ENCODE measurements at regions not wholly inside any gene's neighbourhood (a gene's known extent, or its start where the extent isn't known, plus 50 kb on each side); places are given as distances from the start of the nearest gene placed in this dataset.

DNA sequence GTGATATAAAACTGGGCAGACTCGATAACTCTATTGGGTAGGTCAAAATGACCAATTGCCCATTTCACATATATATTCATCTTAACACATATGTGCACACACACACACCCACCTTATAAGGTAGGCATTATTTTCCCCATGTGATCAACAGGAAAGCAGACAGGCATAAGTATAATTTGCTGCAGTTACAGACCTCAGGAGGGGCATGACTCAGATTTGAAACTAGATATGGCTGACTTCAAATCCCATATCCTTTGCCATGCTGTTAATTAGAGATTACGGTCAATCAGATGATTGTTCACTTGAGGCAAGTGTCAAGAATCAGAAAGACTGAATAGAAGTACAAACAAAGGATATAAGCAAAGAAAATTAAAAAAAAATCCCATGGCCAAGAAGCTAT, 910.6 kb downstream of the NTRK3 start:
- no peak for DNase-seq

DNA sequence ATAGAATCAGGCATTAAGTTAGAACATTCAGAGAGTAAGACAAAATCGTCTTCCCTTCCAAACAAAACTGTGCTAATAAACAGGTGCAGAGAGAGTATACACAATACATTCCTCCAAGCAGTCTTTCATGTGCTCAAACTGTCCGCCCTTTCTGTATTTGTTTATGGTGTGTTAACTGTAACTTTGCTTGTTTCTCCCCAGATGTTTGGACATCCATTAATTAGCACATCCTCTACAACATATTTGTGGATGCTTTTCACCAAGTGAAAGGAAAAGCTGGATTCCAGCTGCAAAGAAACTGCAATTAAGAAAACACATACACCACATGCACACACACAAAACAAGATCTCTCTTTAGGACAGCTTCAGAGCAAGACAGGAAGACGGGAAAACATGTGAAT, 912.6 kb downstream of the NTRK3 start:
- DNase-seq = no peak

DNA sequence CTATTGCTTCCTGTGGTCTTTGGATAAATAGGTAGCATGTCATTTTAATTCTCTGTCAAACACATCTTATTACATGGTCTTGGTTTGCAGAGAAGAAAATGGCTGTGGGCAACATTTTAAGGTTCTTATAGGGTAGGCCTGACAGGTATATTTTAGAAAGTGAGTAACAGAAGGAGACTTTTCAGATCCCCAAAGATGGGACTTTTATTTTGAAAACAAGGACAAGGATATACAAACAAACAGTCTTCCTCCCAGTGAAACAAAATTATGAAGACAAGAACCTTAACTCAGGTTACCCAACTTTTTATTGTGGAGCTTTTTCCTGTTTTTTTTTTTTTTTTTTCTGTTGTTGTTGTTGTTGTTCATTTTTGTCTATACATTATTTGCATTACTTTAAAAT, 916.2 kb downstream of the NTRK3 start:
- no peak for DNase-seq

DNA sequence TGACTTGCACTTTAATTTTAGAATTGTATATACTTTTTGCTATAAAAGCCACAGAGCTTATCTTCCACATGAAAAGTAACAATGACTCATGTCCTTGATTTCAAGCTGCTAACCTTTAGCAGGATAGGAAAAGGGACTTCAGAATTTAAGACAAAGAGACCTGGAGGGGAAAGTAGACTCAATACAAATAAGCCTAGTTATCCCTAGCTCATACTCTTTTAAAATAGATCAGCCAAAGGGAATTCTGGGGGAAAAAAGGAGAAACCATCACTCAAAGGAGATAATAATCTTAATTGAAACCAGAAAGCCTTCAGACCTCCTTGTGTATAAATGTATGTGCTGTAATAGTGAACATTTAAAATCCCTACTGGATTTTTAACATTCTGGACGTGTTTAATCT, 930.3 kb downstream of the NTRK3 start:
- no peak for DNase-seq

DNA sequence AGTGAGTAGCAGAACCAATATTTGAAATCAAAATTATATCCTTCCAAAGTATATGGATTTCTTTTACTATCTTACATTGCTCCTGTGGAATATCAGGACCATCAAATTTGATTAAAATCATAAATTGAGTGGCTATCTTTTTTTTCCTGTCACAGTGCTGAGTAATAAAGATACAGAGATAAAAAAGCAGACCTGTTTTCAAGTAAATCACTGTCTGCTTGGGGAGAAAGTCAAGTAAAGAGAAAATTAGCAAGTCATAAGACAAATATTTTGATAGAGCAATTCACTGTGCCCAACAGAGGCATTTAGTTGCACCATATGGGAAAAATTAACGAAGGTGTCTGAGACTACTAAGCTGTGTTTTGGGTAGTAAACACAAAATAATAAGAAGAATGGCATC, 933.7 kb downstream of the NTRK3 start:
- no peak for DNase-seq

DNA sequence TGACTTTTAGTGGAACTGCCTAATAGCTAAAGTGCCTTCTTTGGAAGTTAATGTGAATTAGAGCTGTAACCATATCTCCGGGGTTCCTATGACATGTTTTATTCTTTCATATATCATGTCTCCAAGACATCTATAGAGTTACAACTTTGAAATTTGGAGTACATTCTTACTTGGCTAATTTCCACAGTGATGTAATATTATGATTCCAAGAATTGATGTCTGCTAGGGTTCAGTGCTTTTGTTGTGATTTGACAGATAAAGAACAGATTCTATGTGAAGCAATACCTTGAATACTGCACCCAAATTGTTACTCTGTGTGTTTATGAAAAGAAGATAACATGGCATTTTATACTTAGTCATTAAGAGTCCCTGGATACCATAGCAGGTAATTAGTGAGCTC, 934.3 kb downstream of the NTRK3 start:
- no peak for DNase-seq

DNA sequence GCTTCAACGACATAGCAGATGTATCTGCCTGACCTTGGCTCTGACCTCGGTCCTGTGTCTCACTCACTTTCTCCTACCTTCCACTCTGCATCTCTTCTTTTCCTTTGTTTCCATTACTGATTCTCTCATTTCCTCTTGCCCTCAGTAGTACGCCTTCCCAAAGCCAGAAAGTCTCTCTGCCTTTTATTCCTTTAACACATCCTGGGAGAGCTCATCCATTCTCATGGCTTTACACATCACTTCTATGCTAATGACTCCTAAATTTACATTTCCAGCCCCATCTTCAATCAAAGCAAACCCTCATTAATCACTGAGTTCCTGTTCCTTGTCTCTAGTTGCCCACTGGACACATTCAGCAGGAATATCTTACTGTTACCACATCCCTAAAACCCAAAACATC, 938.6 kb downstream of the NTRK3 start:
- DNase-seq = no peak

DNA sequence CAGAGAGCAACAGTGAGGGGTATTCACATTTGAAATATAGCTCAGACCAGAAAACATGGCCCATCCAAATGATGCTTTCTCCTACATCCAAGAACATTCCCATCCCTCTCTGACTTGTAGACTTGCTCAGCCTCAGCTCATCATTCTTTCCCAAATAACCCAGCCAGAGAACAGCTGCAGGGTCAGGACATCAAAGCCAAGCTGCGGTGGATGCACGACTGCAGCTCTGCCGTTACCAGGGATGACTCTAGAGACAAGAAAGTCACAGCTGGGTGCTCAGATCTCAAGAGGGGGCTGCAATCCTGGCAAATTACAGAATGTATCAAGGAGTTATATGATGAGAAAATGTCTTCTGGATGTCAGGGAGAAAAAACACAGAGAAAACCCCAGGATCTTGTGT, 944.3 kb downstream of the NTRK3 start:
- no peak for DNase-seq

DNA sequence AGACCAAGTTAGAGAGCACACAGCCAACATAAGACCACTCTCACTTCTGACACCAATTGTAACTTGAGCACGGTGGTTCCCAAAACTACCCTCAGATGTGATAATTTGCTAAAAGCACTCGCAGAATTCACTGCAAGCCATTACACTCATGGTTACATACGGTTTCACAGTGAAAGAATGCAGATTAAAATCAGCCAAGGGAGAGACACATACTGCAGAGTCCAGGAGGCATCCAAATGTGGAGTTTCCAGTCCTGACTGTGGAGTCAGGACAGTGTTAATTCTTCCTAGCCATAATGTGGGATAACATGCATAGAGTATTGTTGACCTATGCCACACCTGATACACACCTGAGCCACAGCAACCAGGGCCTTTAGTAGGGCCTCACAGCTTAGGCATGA, 956.4 kb downstream of the NTRK3 start:
- no peak for DNase-seq

DNA sequence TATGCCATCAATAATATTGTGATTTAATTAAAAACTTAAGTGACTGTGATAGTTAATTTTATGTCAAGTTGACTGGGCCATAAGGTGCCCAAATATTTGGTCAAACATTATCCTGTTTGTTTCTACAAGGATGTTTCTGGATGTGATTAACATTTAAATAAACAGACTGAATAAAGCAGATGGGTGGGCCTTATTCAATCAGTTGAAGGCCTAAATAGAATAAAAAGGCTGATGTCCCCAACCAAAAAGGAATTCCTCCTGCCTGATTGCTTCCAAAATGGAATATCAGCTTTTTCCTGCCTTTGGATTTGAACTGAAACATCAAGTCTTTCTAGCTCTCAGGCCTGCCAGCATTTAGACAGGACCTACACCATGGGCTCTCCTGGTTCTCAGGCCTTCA, 961.7 kb downstream of the NTRK3 start:
- DNase-seq = no peak

DNA sequence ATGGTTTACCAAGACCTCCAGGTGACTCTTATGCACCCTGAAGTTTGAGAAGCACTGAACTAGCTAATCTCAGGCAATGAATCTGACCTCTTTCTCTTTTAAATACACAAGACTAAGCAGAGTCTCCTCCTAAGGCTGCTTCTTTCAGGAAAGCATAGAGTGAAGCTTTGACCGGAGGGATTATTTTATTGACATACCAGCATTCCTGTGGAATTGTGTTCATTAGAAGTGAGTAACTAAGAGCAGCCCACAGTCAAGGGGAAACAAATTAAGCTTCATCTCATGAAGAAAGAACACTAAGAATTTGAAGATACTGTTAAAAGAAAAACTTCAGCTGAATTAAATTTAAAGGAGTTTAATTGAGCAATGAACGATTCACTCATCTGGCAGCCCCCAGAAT, 963.5 kb downstream of the NTRK3 start:
- DNase-seq = no peak

DNA sequence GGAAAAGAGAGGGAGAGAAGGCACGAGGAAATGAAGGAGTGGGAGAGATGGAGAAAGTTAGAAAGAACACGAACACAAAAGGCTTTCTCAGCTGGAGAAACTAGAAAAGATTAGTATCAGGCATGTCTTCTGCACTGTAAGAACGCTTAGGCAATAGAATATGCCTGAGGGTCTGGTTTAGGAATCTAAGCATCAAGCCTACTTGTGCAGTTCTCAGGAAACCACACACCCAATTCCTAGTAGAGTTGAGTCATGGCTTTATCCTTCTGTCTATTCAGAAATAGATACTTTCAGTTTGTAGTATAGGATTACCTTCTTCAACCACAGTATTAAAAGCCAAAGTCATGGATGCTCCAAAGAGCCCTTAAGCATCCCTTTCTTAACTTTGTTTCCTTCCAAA, 969.4 kb downstream of the NTRK3 start:
- no peak for DNase-seq

DNA sequence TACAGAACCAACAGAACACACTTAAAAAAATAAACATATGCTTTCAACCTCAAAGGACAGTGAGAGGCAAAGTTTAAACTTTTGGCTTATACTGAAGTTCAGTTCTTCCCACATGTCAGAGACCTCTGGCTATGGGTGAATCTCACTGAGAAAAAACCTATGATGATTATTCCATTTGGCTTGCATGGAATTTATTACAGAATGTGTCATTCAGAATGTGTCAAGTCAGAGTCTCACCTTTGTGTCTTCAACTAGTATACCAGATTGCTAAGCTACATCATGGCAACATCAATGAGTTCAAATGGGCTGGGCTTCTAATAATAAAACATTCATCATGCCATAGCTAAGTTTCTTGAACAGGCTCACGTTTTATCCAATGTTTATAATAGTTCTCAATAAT, 987.0 kb downstream of the NTRK3 start:
- no peak for DNase-seq

DNA sequence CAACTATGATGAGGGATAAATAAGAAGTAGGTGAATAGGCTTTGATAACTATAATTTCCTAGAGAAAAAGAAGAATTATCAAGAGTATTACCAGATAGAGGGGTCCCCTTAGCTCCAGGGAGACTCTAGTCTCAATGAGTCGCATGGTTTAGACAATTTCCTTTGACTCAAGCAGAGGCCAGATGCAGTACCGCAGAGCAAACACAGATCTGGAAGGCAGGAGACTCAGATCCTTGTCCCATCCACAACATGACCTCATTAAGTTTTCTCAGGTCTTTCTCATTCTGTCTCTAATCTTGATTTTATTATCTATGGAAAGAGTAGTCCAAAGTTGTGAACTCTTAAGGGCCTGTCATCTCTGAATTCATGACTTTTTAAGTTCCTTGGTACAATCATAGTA, 987.9 kb downstream of the NTRK3 start:
- no peak for DNase-seq

DNA sequence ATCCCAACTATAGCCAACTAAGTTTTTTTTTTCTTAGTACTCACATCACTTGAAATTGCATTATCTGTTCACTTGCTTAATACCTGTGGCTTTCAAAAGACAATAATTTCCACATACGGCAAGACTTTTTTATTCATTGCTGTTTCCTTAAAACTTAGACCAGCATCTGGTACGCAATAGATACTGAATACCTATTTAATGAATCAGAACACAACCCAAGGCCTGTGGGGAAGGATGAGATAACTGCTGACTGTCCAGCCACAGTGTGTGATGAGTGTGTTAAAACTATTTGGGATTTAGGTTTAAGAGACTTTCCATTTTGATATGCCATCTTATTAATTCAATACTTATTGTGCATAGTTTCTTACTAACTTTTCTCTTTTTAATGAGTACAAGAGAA, 988.7 kb downstream of the NTRK3 start:
- no peak for DNase-seq

DNA sequence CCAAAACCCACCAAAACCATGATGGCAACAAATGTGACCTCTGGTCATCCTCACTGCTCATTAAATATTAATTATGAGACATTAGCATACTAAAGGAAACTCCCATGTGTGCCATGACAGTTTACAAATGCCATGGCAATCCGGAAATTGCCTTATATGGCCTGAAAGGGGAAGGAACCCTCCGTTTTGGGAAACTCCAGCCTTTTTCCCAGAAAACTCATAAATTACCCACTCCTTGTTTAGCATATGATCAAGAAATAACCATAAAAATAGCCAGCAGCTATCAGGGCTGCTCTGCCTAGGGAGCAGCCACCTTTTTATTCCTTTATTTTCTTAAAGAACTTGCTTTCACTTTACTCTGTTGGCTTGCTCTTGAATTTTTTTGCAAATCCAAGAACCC, 992.7 kb downstream of the NTRK3 start:
- DNase-seq = no peak

DNA sequence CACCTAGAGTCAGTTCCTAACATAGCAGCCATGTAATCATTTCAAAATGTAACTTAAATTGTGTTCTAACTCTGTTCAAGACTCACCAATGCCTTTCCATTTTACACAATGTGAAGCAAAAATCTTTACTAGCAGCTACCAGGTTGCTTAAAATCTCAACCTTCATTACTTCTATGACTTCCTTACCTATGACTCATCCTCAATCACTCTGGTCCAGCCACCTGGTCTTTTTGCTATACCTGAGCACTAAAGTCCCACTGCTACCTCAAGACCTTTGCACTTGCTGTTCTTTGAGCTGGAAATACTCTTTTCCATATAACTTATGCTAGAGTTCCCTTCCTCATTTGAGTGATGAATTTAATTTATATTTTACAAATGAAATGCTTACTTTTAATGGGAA, 993.2 kb downstream of the NTRK3 start:
- no peak for DNase-seq

DNA sequence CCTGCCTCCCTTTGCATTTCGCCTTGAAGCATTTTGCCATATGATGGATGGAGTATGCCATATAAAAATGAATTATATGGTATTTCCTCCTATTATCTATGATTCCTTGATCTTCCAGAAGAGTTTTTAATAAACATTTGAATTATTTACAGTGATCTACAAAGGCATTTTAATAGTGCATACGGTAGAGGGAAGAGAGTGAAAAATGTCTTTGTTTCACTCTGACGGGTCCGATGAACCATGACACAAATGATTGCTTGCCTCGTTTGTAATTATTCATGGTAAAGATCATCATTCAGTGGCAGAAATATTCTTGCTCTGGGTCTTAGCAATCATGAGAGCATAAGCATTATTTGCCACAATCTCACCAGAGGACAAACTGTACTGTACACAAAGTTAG, 1010.9 kb downstream of the NTRK3 start:
- no peak for DNase-seq

DNA sequence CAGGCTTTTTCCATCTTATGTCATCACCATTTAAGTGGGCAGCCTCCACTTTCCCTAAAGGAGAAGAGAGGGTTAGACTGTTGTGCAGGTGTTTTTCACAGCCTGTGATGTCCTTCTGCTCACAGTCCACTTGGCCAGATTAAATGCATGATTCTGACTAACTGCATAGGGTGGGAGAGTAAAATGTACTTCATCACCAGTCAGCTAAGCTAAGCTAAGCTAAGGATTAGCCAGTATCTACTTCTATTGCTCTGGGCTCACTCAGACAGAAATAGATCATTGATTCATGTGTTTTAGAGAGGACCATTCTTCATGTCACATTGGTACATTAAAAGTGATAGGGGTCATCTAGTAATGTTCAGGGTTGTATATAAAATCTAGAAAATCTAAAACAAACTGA, 1013.1 kb downstream of the NTRK3 start:
- no peak for DNase-seq

DNA sequence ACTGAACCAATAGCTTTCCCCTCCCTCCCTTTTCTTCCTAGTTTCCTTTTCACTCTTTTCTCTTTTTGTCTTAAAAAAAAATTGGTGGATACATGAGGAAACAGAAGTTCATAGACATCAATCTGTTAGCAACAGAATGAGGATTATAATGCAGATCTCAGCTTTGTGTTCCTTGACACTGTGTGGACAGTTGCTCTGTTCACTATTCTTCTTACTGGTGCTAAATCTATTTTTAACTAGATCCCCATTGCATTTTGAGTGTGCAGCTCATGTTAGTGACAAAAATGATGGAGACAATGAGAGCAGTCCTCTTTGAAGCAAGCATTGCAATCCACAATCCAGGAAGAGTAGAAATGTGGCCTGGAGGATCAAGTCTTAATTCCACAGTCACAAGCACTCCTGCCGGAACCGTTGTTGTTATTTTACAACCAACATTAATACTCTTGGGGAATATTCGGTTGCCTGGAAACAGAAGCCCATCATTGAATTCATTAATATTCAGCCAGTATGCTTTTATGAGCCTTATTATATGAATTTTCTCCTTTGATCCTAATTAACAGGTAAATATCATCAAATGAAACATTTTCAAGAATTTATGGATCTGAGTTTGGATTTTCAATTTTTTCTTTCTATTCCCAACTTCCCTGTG, 1016.8 kb downstream of the NTRK3 start:
- DNase-seq = no peak

DNA sequence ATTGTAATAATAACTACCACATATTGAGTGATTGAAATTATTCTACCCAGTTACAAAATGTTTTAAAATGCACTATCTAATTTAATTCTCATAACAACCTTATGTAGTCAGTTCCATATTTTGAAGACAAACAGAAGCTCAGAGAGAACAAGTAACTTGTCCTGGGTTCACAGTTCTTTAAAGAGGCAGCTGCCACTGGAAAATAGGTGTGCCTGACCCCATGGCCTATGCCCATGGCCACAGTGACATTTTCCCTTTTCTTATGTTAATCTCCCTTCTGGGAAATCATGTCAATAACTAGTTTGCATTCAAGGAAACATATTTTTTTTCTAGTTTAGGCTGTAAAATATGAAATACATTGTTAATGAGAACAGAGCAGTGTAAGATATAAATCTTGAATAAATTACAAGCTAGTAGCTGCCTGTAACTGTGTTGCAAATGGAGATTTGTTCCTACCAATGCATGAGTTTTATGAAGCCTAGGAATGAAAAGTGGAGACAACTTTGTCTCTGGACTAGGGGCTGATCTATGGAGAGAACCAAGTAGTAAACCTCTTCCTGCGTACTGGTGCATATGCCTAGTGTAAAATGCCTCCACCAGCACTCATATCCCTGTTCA, 1018.0 kb downstream of the NTRK3 start:
- no peak for DNase-seq

DNA sequence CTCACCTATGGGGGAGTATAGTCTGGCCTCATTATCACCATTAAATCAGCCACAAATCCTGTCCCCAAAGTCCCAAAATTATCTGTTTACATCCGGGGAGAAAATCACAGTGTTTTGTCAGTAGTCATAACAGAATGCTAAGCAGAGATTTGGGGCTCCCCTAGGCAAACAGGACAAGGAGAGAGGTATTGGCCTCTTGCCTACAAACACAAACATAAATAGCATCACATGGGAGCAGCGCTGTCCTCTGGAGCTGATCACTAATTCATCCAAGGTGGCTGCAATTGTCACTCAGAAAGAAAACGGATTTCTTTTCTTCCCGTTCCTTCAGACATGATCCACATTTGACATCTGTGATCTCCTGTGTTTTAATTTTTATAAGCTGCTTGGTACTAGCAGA, 1028.1 kb downstream of the NTRK3 start:
- DNase-seq = no peak

DNA sequence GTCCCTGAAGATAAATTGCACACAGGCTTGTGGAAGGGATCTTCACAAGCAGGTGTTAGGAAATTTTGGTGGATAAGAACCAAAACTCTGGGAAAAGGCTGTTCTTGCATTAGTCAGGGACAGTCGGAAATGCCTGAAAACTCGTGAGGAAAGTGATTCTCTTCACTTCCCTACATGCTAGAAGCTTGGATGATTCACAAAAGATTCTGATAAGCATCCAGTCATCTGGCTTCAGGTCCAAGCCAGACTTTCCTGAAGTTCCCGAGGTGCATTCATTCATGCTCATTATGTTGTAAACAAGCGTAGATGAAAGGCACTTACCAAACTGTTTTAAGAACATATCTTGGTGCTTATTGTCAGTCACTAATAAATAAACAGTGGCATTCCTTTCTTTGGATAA, 1028.7 kb downstream of the NTRK3 start:
- no peak for DNase-seq

DNA sequence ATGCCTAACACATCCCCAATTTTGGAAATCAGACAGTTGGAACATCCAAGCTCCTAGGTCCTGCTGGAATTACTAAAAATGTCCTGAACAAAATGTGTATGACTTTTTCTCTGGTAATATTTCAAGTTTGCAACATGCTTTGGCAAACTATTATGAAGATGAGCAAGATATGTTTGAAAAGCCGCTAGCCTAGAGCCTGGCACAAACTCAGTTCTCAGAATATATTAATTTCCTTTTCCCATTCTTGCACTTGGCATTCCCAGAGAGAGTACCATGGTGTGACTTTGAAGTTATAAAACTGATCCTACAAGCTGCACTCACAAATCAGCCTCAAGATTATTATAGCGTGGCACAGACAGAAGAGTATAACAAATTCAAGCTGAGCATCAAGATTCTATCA, 1031.1 kb downstream of the NTRK3 start:
- DNase-seq = no peak

DNA sequence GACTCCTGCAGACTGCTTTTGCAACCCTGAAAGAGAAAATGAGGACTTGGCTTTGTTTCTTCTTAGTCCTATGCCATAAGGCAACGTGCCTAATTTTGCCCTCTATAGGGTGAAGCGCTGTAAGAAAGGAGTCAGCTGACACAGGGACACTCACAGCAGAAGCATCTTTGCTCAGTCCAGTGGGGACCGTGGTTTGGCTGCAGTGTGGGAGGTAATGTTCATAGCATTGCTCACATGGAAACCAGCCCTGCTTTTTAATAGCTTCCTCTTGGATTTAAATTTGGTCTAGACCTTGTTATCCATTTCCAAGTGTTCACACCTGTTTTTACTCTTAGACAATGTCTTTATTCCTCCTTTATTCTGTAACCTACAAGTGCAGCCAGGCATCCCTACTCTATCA, 1032.1 kb downstream of the NTRK3 start:
- DNase-seq = no peak
